Stomach smooth muscle (tissue), 2 donors: ENCODE measurements at regions not wholly inside any gene's neighbourhood (a gene's known extent, or its start where the extent isn't known, plus 50 kb on each side); places are given as distances from the start of the nearest gene placed in this dataset.
"Not testable (repeated sequence)": the region's sequence is repeated elsewhere in the genome, so short reads cannot be mapped to it uniquely, and the experiment has no call there.

Source experiments
- H3K27ac ChIP-seq: one replicate; pipeline ENCODE4 v1.7.0; 2013; ENCODE audit warnings: mild to moderate bottlenecking, low read length, inconsistent platforms
- H3K27me3 ChIP-seq, 2 donors: one replicate each; pipeline ENCODE4 v1.7.0; 2013; ENCODE audit warnings: low read length in 2 of 2; ENCODE audit not compliant: insufficient read depth in 2 of 2, control insufficient read depth in 1 of 2
- H3K36me3 ChIP-seq, 2 donors: one replicate each; pipeline ENCODE4 v1.7.0; 2013; ENCODE audit warnings: low read length in 2 of 2; ENCODE audit not compliant: control insufficient read depth in 2 of 2, insufficient read depth in 2 of 2
- H3K4me1 ChIP-seq: one replicate; pipeline ENCODE4 v1.7.0; 2013; ENCODE audit warnings: low read length; ENCODE audit not compliant: control insufficient read depth, insufficient read depth
- H3K4me3 ChIP-seq, 2 donors: one replicate each; pipeline ENCODE4 v1.7.0; 2013; ENCODE audit warnings: low read length in 2 of 2
- H3K9ac ChIP-seq, 2 donors: one replicate each; pipeline ENCODE4 v1.7.0; 2013; ENCODE audit warnings: low read length in 2 of 2, mild to moderate bottlenecking in 1 of 2
- H3K9me3 ChIP-seq, 2 donors: one replicate each; pipeline ENCODE4 v1.7.0; 2013; ENCODE audit warnings: low read length in 2 of 2; ENCODE audit not compliant: control insufficient read depth in 2 of 2
- donor health status: healthy.
- donor health status: Pancreatic carcinoma.

DNA sequence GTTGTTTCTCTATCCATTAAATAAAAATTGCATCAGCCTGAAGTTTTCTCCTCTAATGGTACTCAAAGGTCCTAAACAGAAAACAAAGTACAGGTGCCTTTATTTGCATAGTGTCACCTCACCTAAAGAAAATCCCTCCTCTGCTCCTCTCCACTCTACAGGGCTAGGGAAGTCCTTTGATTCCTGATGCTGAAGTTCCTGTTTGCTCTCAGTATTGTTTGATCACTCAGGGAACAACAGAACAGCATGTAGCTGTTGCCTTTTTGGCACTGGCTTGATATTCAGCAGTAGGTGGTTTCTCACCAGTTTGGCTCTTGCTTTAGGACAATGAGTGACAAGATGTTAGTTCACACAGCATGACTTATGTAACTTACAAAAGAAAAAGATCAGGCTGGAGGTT lies 156.2 kb upstream of the SLC7A11 start:
- Histone ChIP-seq H3K27ac (no peak overlapping the region), H3K4me1 (peaks cover 6% of the 10 kb centered on the region), H3K4me3 (no peak overlapping the region), H3K9ac (no peak overlapping the region), H3K9me3 (no peaks in the 10 kb centered on the region), H3K27me3 (no peaks in the 10 kb centered on the region), H3K36me3 (no peaks in the 10 kb centered on the region)

DNA sequence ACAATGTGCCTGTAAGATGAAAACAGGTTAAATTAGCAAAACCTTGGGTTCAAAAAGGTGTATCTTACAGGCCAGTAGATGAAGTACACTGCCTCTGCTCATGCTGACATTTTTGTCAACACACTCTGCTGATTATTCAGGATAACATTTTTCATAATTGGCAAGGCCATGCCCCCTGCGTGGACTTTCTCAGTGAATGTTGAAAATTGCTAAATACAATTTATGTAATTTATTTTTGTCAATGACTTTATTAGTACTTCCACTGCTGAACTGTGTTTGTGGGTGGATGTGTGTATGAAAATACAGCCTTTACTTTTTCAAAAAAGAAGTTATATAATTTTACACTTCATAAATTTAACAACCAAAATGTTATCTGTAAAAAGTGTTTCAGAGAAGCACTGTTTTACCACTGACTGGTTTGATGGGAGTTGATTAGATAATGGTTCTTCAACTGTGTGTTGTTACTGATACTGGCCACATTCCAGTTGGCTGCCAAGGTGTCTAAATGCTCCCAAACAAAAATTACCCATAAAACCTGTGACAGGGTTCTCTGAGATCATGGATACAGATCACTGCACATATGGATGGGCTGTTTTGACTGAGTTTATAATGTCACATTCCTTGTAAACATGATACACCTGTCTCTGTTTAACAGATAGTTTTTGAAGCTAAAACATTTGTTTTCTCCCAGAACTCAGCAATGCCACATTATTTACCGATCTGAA lies 151.9 kb upstream of the SLC7A11 start:
- H3K27ac ChIP-seq: no peak overlapping the region
- H3K9me3 ChIP-seq: no peaks in the 10 kb centered on the region
- no peak overlapping the region for H3K4me3 ChIP-seq
- H3K27me3 ChIP-seq: no peaks in the 10 kb centered on the region
- no peaks in the 10 kb centered on the region for H3K36me3 ChIP-seq
- H3K4me1 ChIP-seq: no peaks in the 10 kb centered on the region
- no peak overlapping the region for H3K9ac ChIP-seq

DNA sequence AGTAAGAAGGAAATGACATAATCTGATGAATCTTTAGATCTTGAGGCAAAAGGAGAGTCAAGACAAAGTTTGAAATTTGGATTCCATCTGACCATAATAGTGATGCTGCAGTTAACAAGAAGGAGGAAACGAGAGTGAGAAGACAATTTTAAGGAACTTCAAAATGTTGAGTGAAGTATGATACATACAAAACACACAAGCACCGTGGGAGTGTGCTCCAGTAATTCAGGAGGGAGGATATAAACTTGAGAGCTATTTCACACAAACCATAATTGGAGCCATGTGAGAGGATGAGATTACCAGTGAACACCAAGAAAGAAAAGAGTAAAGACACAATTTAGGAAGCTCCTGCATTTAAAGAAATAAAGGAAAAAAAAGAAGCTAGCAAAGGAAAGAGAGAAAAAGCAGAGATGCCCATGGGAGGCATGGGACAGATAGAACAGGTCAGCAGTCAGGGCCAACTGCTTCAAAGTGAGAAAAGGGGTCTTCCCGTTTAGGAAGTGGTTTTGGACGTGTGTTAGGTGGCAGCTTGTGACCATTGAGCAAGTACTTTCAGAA lies 150.7 kb upstream of the SLC7A11 start:
- no peak overlapping the region for H3K27ac ChIP-seq
- no peaks in the 10 kb centered on the region for H3K36me3 ChIP-seq
- no peaks in the 10 kb centered on the region for H3K27me3 ChIP-seq
- no peak overlapping the region for H3K9ac ChIP-seq
- no peaks in the 10 kb centered on the region for H3K9me3 ChIP-seq
- no peak overlapping the region for H3K4me3 ChIP-seq
- H3K4me1 ChIP-seq: no peaks in the 10 kb centered on the region

DNA sequence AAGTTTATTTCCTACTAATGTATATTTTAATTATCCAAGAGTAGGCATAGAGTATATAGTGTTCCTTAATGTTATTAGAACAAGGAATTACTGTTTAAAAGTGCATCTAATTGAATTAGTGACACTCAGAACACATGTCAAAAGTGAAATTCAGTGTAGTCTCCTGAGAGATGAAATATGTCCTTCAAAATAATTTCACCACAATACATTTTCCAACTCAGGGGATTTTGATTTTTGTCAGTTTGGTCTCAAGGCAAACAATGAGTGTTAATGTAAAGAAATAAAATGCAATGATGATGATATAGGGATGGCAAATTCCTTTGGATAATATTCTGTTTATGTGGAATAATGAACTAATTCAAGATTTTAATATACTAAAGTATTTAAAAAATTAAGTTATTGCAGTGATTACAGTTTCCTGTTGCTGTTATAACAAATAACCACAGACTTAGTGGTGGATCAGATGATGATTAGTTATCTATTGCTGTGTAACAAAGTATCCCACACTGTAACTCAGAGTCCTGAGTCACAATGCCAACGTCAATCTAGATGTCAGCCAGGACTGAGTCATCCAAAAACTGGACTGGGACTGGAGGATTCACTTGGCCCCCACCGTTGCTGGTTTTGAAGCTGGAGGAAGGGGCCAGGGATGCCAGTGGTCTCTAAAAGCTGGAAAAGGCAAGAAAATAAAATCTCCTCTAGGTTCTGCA lies 148.0 kb upstream of the SLC7A11 start:
- no peaks in the 10 kb centered on the region for H3K4me1 ChIP-seq
- no peaks in the 10 kb centered on the region for H3K9me3 ChIP-seq
- H3K4me3 ChIP-seq: no peak overlapping the region
- H3K27me3 ChIP-seq: no peaks in the 10 kb centered on the region
- H3K36me3 ChIP-seq: no peaks in the 10 kb centered on the region
- H3K27ac ChIP-seq: no peak overlapping the region
- H3K9ac ChIP-seq: no peak overlapping the region

DNA sequence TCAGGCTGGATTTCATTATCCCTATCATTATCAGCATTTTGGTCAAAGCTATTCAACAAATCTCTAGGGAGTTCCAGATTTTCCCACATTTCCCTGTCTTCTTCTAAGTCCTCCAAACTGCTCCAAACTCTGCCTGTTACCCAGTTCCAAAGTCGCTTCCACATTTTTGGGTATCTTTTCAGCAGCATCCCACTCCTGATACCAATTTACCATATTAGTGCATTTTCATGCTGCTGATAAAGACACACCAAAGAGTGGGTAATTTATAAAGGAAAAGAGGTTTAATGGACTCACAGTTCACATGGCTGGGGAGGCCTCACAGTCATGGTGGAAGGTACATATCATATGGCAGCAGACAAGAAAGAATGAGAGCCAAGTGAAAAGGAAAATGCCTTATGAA lies 132.8 kb upstream of the SLC7A11 start:
- Histone ChIP-seq H3K36me3 (no peaks in the 10 kb centered on the region), H3K27me3 (no peaks in the 10 kb centered on the region), H3K27ac (no peak overlapping the region), H3K9me3 (peaks cover 5 to 7% of the 10 kb centered on the region in 2 donors), H3K4me3 (no peak overlapping the region), H3K4me1 (no peaks in the 10 kb centered on the region), H3K9ac (no peak overlapping the region)

DNA sequence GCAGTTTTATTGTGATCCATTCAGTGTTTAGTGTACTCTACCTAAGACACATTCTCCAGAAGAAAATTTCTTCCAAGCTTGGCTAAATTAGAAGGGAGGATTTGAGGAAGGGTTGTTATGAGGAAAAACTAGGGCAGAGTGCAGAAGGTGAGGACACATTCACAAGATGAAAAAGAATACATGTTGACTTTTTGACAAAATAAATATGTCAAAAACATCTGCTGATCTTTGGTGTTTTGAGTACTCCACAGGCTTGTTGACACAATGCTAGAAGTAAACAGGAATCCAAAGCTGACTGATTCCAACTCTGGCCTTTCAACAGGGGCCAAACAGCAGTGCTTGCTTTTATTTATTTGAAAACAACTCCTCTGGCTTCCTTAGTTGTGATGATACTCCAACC lies 125.8 kb upstream of the SLC7A11 start:
- Histone ChIP-seq H3K4me3 (no peak overlapping the region), H3K27me3 (no peaks in the 10 kb centered on the region), H3K27ac (no peak overlapping the region), H3K9me3 (no peaks in the 10 kb centered on the region), H3K9ac (no peak overlapping the region), H3K36me3 (no peaks in the 10 kb centered on the region), H3K4me1 (no peaks in the 10 kb centered on the region)

DNA sequence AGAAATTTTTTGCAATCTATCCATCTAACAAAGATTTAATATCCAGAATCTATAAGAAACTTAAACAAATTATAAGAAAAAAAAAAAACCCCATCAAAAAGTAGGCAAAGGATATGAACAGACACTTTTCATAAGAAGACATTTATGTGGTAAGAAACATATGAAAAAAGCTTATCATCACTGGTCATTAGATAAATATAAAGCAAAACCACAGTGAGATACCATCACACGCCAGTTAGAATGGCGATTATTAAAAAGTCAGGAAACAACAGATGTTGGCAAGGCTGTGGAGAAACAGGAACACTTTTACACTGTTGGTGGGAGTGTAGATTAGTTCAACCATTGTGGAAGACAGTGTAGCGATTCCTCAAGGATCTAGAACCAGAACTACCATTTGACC lies 110.3 kb upstream of the SLC7A11 start:
- H3K9ac ChIP-seq, H3K27ac ChIP-seq, H3K4me1 ChIP-seq, H3K4me3 ChIP-seq, H3K36me3 ChIP-seq, H3K9me3 ChIP-seq, H3K27me3 ChIP-seq: not testable (repeated sequence)

DNA sequence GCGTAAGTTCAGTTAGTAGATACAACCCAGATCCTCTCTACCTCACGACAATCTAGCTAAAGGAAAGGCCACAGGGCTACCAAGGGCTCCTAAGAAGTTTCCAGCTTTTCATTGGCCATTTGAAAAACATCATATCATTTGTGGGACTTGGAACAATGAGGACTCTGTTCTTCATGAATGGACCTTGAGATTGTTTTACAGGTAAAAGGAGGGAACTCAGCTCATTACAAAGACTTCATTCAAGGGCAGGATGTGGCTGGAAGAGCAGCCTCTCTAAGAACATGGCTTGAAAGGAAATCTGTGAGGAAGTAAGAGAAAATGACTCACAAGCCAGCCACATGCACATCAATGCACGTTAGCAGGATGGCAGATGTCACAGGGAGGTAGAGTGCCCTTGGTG lies 105.9 kb upstream of the SLC7A11 start:
- Histone ChIP-seq H3K27ac (no peak overlapping the region), H3K36me3 (no peaks in the 10 kb centered on the region), H3K9ac (no peak overlapping the region), H3K4me1 (no peaks in the 10 kb centered on the region), H3K4me3 (no peak overlapping the region), H3K27me3 (no peaks in the 10 kb centered on the region), H3K9me3 (no peaks in the 10 kb centered on the region)

DNA sequence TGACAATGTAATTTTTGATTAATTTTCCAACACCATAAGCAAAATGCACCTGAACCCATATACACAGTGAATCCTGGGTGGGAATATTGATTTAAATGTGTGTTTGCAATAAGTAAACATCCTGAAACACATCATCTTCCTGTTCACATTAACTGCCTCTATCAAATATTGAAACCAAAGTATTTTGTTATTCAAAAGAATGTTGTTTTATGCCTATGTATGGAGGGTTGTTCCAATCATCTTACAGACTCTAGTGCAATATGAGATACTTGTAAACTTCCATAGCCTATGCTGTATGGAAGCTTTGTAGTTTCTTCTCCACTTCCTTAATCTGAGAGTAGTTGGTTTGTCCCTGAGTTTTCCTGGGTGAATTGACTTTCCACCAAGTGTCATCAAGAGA lies 105.4 kb upstream of the SLC7A11 start:
- no peak overlapping the region for H3K9ac ChIP-seq
- H3K9me3 ChIP-seq: no peaks in the 10 kb centered on the region
- H3K36me3 ChIP-seq: no peaks in the 10 kb centered on the region
- H3K4me3 ChIP-seq: no peak overlapping the region
- H3K27ac ChIP-seq: no peak overlapping the region
- H3K4me1 ChIP-seq: no peaks in the 10 kb centered on the region
- no peaks in the 10 kb centered on the region for H3K27me3 ChIP-seq

DNA sequence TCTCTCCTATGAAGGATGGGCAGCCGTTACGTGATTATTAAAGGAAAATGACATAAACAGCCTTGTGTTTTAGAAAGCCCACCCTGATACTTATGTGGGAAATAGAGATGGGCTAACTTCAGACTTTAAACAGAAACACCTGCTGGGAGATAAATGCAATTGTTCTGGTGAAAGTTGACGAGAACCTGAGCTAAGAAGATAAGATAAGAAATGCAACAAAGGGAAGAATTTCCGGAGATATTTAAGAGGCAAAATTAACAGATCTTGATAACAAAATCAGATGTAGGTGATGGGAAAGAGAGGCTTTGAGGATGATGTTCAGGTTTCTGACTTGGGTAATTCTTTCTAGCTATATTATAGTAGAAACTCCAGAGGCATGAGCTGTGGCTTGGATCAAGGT lies 102.7 kb upstream of the SLC7A11 start:
- no peaks in the 10 kb centered on the region for H3K36me3 ChIP-seq
- H3K27me3 ChIP-seq: no peaks in the 10 kb centered on the region

DNA sequence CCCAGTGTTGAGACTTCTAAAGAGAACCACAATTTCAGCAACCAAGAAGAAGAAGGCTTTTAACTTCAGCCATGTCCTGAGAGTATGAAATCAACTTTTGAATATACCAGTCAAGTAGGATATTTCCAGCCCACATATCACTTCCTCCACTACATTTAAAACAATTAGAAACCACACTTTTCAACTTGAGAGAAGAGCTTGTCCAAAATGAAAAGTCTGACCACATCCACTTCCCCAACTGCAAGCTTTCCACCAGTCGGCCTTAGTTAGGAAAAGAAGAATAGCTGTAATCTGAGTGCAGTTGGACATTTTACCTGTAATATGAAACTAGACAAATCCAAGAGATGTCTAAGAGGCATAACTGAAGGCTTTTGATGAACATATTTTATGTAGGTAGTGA lies 101.9 kb upstream of the SLC7A11 start:
- Histone ChIP-seq H3K4me1 (no peaks in the 10 kb centered on the region), H3K27me3 (no peaks in the 10 kb centered on the region), H3K27ac (no peak overlapping the region), H3K36me3 (no peaks in the 10 kb centered on the region), H3K9ac (no peak overlapping the region), H3K4me3 (no peak overlapping the region), H3K9me3 (no peaks in the 10 kb centered on the region)

More for the DNA sequence above, 102.7 kb upstream of the SLC7A11 start:
- no peaks in the 10 kb centered on the region for H3K4me1 ChIP-seq
- no peaks in the 10 kb centered on the region for H3K9me3 ChIP-seq
- H3K27ac ChIP-seq: no peak overlapping the region
- H3K4me3 ChIP-seq: no peak overlapping the region
- no peak overlapping the region for H3K9ac ChIP-seq
